Stimulated activated CD4-positive, alpha-beta T cell treated with anti-CD3 and anti-CD28 coated beads, Interleukin-12 subunit alpha, Interleukin-12 subunit beta, amount 100 ng/mL, for 4 hours (primary cell): ENCODE measurements at regions not wholly inside any gene's neighbourhood (a gene's known extent, or its start where the extent isn't known, plus 50 kb on each side); places are given as distances from the start of the nearest gene placed in this dataset.

ENCODE experiments used
- DNase-seq: peaks from one replicate; pipeline ENCODE4 v3.0.0-alpha.2; 2020

- no peak for DNase-seq
These were observed 1620.0 kb downstream of the SUCLG1 start for GRCh38 chr2:82839036-82839435.

- no peak for DNase-seq
These were observed 1621.3 kb downstream of the SUCLG1 start for GRCh38 chr2:82837588-82838304.

- no peak for DNase-seq
These were observed 1624.2 kb downstream of the SUCLG1 start for GRCh38 chr2:82834893-82835292.

GRCh38 chr2:82827426-82827825 is 1631.7 kb downstream of the SUCLG1 start:
- DNase-seq: no peak

- DNase-seq: no peak
These were observed 1632.6 kb downstream of the SUCLG1 start for GRCh38 chr2:82826437-82826836.

GRCh38 chr2:82825410-82826090 is 1633.5 kb downstream of the SUCLG1 start:
- no peak for DNase-seq

- no peak for DNase-seq
These were observed 1635.2 kb downstream of the SUCLG1 start for GRCh38 chr2:82823892-82824291.

- DNase-seq: no peak
These were observed 1639.1 kb downstream of the SUCLG1 start for GRCh38 chr2:82819951-82820350.

GRCh38 chr2:82814146-82814545 is 1644.9 kb downstream of the SUCLG1 start:
- no peak for DNase-seq

- no peak for DNase-seq
These were observed 1647.1 kb downstream of the SUCLG1 start for GRCh38 chr2:82811946-82812345.

- no peak for DNase-seq
These were observed 1655.8 kb downstream of the SUCLG1 start for GRCh38 chr2:82803307-82803706.

GRCh38 chr2:82797469-82797868 is 1661.6 kb downstream of the SUCLG1 start:
- DNase-seq: no peak

- no peak for DNase-seq
These were observed 1662.9 kb downstream of the SUCLG1 start for GRCh38 chr2:82796132-82796531.

GRCh38 chr2:82795446-82795845 is 1663.6 kb downstream of the SUCLG1 start:
- DNase-seq: no peak

GRCh38 chr2:82793711-82794435 is 1665.2 kb downstream of the SUCLG1 start:
- DNase-seq: no peak

GRCh38 chr2:82792316-82792715 is 1666.8 kb downstream of the SUCLG1 start:
- no peak for DNase-seq

- no peak for DNase-seq
These were observed 1668.7 kb downstream of the SUCLG1 start for GRCh38 chr2:82790206-82791021.

- DNase-seq: no peak
These were observed 1669.3 kb downstream of the SUCLG1 start for GRCh38 chr2:82789851-82790205.

- DNase-seq: no peak
These were observed 1677.7 kb downstream of the SUCLG1 start for GRCh38 chr2:82781176-82781915.

- no peak for DNase-seq
These were observed 1679.0 kb downstream of the SUCLG1 start for GRCh38 chr2:82780050-82780449.

GRCh38 chr2:82752396-82752795 is 1706.7 kb downstream of the SUCLG1 start:
- DNase-seq: no peak

- no peak for DNase-seq
These were observed 1710.4 kb downstream of the SUCLG1 start for GRCh38 chr2:82748653-82749052.
